ENCODE measurements at regions not wholly inside any gene's neighbourhood (a gene's known extent, or its start where the extent isn't known, plus 50 kb on each side); places are given as distances from the start of the nearest gene placed in this dataset.

GRCh38 chr21:17964716-17965115, 145.6 kb upstream of the C21orf91 start:
- TF ChIP-seq CTCF (conservative IDR thresholded peaks at IDR 0.05; ENCODE audit: low read length) (no peak), EZH2phosphoT487 (IDR thresholded peaks at IDR 0.05; ENCODE audit: borderline replicate concordance) (no peak)

Data from Loucy (cell line).